Ishikawa (cell line): ENCODE measurements at regions not wholly inside any gene's neighbourhood (a gene's known extent, or its start where the extent isn't known, plus 50 kb on each side); places are given as distances from the start of the nearest gene placed in this dataset.

Experiments used
- CEBPB ChIP-seq: IDR thresholded peaks from 2 replicates; pipeline ENCODE4 v1.6.1; 2012
- CREB1 ChIP-seq: IDR thresholded peaks from 2 replicates; pipeline ENCODE4 v1.6.1; 2012; ENCODE audit warnings: low read depth
- EP300 ChIP-seq: IDR thresholded peaks from 2 replicates; pipeline ENCODE4 v1.6.1; 2012; ENCODE audit warnings: borderline replicate concordance
- RAD21 ChIP-seq: IDR thresholded peaks from 2 replicates; pipeline ENCODE4 v1.6.1; 2012; ENCODE audit warnings: low read depth
- REST ChIP-seq: IDR thresholded peaks from 2 replicates; pipeline ENCODE4 v1.6.1; 2012; ENCODE audit warnings: low read depth, mild to moderate bottlenecking
- TAF1 ChIP-seq: IDR thresholded peaks from 2 replicates; pipeline ENCODE4 v1.6.1; 2012; ENCODE audit warnings: low read depth, mild to moderate bottlenecking
- YY1 ChIP-seq: IDR thresholded peaks from 2 replicates; pipeline ENCODE4 v1.6.1; 2012; ENCODE audit warnings: low read depth
- ZBTB7A ChIP-seq: IDR thresholded peaks from 2 replicates; pipeline ENCODE4 v1.6.1; 2012; ENCODE audit warnings: low read depth
- TF ChIP-seq, protein P1 (sequence below): IDR thresholded peaks from 2 replicates; pipeline ENCODE4 v1.6.1; 2012

GRCh38 chr13:42485272-42485671, 88.7 kb upstream of the TNFSF11 start:
- TF ChIP-seq, protein P1, sequence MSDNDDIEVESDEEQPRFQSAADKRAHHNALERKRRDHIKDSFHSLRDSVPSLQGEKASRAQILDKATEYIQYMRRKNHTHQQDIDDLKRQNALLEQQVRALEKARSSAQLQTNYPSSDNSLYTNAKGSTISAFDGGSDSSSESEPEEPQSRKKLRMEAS = no peak
- no peak for TF ChIP-seq CEBPB
- TF ChIP-seq ZBTB7A = no peak
- TF ChIP-seq REST = no peak
- TF ChIP-seq RAD21 = no peak
- no peak for TF ChIP-seq TAF1
- no peak for TF ChIP-seq YY1
- no peak for TF ChIP-seq EP300
- TF ChIP-seq CREB1 = no peak
